HG02642 (cell line): ENCODE measurements at regions not wholly inside any gene's neighbourhood (a gene's known extent, or its start where the extent isn't known, plus 50 kb on each side); places are given as distances from the start of the nearest gene placed in this dataset.

Source experiments
- ATAC-seq: cut with Tn5 transposase; IDR thresholded peaks from one replicate; pipeline ENCODE4 v1.9.1; 2021; ENCODE audit warnings: mild to moderate bottlenecking; ENCODE audit not compliant: unreplicated experiment, poor library complexity

DNA sequence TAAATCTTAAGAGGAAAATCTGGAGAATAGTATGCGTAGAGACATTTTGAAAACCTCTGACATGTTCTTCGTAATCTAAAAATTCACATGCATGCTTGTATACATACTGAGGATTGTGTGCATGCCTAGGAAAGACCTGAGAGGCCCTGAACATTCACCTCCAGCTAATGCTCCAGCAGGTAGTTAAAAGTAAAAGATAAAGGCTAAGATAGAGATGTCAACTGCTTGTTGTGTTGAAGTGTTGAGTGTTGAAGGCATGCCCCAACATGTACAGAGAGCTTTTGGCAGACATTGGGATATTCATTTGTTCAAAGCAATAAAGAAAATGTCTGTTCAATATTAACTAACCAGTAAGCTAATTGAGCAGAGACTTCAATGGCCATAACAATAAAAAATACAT is 118.6 kb upstream of the SYT1 start:
- ATAC-seq, result no peak

GRCh38 chr12:78753058-78753457 is 111.5 kb upstream of the SYT1 start:
- ATAC-seq, result no peak

DNA sequence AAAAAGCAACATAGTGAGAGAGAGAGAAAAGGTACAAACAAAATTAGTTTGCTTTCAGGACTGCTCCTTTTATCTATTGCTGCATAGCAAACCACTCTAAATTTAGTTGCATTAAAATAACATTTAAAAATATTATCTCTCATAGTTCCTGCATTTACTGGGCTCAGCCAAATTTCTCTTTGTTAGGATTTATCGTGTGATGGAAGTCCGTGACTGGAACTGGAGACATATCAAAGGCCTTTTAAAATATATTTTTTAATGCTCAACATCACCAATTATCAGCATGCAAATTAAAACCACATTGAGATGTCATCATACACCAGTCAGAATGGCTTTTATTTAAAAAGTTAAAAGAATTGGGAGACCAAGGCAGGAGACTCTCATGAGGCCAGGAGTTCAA is 107.6 kb upstream of the SYT1 start:
- ATAC-seq, result no peak

- ATAC-seq, result no peak
Observed at GRCh38 chr12:78759367-78759766, 105.2 kb upstream of the SYT1 start.

- no peak for ATAC-seq
Observed at GRCh38 chr12:78760906-78761305, 103.7 kb upstream of the SYT1 start.

DNA sequence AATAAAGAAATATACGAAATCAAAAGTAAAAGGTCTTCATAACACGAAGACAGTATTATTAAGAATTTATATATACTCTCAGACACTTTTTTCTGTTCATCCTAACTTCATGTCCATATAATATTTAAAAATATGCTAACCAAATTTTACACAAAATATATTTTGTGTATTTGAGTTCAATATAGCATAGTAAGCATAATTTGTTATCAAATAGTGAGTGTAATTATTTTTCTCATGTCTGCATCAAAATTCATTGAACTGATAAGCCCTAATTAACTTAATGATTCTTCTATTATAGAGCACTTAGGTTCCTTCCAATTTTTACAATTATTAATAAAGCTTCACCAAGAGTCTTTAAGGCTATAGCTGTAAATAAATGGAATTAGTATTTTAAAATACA is 99.7 kb upstream of the SYT1 start:
- ATAC-seq, result no peak

GRCh38 chr12:78767264-78767981 is 97.2 kb upstream of the SYT1 start:
- ATAC-seq, result no peak

DNA sequence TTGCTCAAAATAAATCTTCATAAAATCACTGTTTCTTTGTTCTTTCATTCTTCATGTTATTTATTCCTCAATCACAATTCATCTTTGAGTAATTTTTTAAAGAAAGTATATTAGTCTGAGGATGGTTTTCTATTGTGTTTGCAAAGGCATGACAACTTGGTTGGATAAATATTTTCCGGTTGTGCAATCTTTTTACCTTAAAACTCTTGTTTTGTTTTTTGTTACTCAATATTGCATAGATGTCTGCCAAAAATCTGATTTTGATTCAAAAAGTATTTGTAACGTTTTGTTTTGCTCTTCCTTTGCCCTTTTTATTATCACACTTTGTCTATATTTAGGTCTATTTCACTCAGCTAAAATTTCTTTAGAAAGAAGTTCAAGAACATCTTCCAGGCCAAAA is 86.2 kb upstream of the SYT1 start:
- ATAC-seq, result no peak

GRCh38 chr12:78787576-78787975 is 77.0 kb upstream of the SYT1 start:
- no peak for ATAC-seq

DNA sequence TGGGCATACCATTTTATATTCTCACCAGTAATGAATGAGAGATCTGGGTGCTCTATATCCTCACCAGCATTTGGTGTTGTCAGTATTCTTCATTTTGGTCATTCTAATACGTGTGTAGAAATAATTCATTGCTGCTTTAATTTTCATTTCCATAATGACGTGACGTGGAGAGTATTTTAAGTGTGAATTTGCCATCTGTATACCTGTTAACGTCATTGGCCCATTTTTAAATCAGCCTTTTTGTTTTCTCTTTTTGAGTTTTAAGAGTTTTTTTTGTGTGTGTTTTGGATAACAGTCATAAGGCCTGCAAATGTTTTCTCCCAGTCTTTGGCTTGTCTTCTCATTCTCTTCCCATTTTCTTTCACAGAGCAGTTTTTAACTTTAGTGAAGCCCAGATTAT is 74.4 kb upstream of the SYT1 start:
- no peak for ATAC-seq

DNA sequence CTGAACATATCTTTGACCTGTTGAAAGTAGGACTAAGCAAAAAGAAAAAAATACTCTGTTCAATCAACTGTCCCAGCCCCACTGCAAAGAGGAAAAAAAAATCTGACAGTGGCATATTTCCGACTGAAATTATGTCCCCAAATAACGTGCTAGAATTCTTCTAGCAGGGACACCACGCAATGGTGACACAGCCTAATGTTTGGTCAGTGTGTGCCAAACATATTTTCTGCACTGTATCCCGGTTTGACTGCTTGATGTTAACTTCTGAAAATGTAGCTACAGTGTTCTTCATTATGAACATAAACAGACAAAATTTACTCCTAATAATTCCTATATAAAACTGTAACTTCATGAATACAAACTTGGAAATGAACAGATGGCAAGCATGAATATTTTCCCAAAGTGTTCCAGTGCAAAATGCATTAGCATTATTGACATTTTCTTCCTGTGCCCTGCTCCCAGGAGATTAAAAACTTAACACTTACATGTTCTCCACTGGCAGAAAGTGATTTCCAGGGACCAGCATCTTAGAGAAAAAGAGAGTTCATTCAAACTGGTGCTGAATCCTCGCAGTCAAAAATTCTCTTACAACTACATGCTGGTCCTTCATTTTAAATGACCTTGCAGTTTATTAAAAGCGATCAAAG is 72.4 kb upstream of the SYT1 start:
- no peak for ATAC-seq

- ATAC-seq, result no peak
Observed at GRCh38 chr12:78793491-78793890, 71.1 kb upstream of the SYT1 start.

DNA sequence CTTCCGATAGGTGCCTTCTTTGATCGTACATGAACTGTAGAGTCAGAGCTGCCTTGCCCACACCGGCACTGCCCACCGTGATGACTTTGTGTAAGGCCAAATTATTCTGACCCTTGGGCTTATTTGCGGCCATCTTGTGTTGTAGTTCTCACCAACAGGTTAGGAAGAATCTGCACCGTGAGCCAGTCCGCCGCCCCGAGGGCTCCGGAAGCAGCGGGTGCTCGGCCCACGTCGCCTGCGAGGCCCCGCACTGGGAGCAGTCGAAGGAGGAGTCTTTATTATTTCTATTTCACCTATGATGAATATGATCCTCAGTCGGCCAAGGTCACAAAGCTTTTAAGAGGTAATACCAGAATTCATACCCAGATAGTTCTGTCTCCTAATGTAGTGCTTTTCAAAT is 70.6 kb upstream of the SYT1 start:
- no peak for ATAC-seq

- no peak for ATAC-seq
Observed at GRCh38 chr12:78795934-78796445, 68.6 kb upstream of the SYT1 start.

- no peak for ATAC-seq
Observed at GRCh38 chr12:78797196-78797931, 67.2 kb upstream of the SYT1 start.

DNA sequence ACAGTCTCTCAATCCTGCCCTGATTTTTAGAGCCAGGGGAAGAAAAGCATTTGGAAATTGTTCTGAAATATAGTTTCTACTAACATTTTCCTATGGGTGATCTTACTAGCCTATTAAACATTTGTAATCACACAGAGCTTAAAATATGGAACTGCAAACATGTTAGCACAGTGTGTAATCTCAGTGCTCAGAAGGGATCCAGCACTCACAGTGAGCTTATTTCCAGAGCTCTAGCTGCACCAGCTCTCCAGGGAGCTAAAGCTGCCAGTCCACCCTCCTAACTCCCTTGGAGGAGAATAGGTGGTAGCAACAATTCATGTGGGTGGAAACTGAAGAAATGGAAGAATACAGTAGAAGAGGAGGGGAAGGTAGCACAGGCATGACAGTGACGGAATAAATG is 64.9 kb upstream of the SYT1 start:
- no peak for ATAC-seq

DNA sequence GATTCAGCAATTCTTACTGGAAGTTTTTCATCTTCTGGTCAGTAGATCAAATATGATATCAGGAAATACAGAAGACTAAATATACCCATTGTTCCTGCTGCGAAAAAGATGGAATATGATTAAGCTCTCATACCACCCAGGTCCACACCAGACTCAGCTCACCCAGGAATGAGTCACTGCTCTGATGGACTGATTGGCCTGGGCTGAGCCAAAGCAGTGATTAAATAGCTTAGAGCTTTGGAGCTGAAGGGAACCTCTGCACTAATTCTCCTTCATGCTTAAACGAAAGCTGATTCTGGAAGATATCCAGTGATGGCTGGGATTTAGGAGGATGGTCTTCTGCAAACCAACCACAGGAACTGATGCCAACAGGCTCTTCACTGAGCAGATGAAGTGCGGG is 62.0 kb upstream of the SYT1 start:
- no peak for ATAC-seq

- no peak for ATAC-seq
Observed at GRCh38 chr12:78804262-78804661, 60.3 kb upstream of the SYT1 start.
